ENCODE measurements at regions not wholly inside any gene's neighbourhood (a gene's known extent, or its start where the extent isn't known, plus 50 kb on each side); places are given as distances from the start of the nearest gene placed in this dataset.

- H3K14ac ChIP-seq (replicated peaks; ENCODE audit: low read depth, low read length) = no peak overlapping the region
- no peaks in the 10 kb centered on the region for H3K27me3 ChIP-seq (ENCODE audit: control insufficient read depth, insufficient read depth, low read length)
- dilution Hi-C loops (cut with HindIII; ENCODE audit: low sequenced_read_pairs, unreplicated experiment) (no loop called here), in situ Hi-C loops (cut with MboI; ENCODE audit: low sequenced_read_pairs) (no loop called here), intact Hi-C loops (cut with micrococcal nuclease) (no loop called here)
- no peak overlapping the region for H3K4me2 ChIP-seq (ENCODE audit: low read depth, low read length)
- H3K27ac ChIP-seq (ENCODE audit: insufficient read depth, low read length) = no peak overlapping the region
- DNase-seq = no peak
- H3K4ac ChIP-seq (ENCODE audit: low read depth, low read length) = no peak overlapping the region
- H3K18ac ChIP-seq (ENCODE audit: low read depth, low read length) = no peak overlapping the region
- H3K9ac ChIP-seq (ENCODE audit: low read depth, low read length) = no peak overlapping the region
- H3K23ac ChIP-seq (ENCODE audit: low read depth, low read length) = no peak overlapping the region
- H4K8ac ChIP-seq (ENCODE audit: low read depth in 2 of 2, low read length in 2 of 2) = no peak overlapping the region
- no peaks in the 10 kb centered on the region for H3K4me1 ChIP-seq (ENCODE audit: control insufficient read depth, insufficient read depth, low read length)
- H3K79me1 ChIP-seq (ENCODE audit: low read depth in 1 of 2, low read length in 2 of 2) = no peaks in the 10 kb centered on the region
- no peak overlapping the region for H4K5ac ChIP-seq (ENCODE audit: low read depth, low read length)
- no peak overlapping the region for H2BK120ac ChIP-seq (ENCODE audit: low read depth, low read length)
- no peak overlapping the region for H2BK15ac ChIP-seq (ENCODE audit: low read depth, low read length)
- no peak overlapping the region for H3K4me3 ChIP-seq (ENCODE audit: insufficient read depth, low read depth, low read length)
- H2AK5ac ChIP-seq (ENCODE audit: low read depth, low read length) = no peak overlapping the region
- no CpG with 5 or more reads among the region's 6 CpGs for WGBS, 2 experiments (ENCODE audit: extremely low coverage in 2 of 2, insufficient read length in 1 of 2)
- CTCF ChIA-PET = no interaction called here
- H4K20me1 ChIP-seq (ENCODE audit: insufficient read depth, low read length) = no peaks in the 10 kb centered on the region
- TF ChIP-seq POLR2A (IDR thresholded peaks at IDR 0.05; ENCODE audit: low read depth, low read length) (no peak), RFX5 (IDR thresholded peaks at IDR 0.05; ENCODE audit: low read depth, low read length) (no peak), MAFK (IDR thresholded peaks at IDR 0.05; ENCODE audit: low read depth, low read length) (no peak), FOS (IDR thresholded peaks at IDR 0.05; ENCODE audit: low read depth, low read length) (no peak), CEBPB (IDR thresholded peaks at IDR 0.05; ENCODE audit: low read depth, low read length) (no peak), BHLHE40 (IDR thresholded peaks at IDR 0.05; ENCODE audit: low read depth, low read length) (no peak), CHD1 (IDR thresholded peaks at IDR 0.05; ENCODE audit: low read depth, low read length) (no peak), SMC3 (IDR thresholded peaks at IDR 0.05; ENCODE audit: low read depth, low read length) (no peak), RAD21 (IDR thresholded peaks at IDR 0.05; ENCODE audit: low read length) (no peak), MAZ (IDR thresholded peaks at IDR 0.05; ENCODE audit: borderline replicate concordance, low read depth, low read length) (no peak), CTCF (conservative IDR thresholded peaks at IDR 0.05; ENCODE audit: low read depth, low read length) (no peak), NFE2L2 (IDR thresholded peaks at IDR 0.05; ENCODE audit: low read depth, low read length) (no peak), ELK1 (IDR thresholded peaks at IDR 0.05; ENCODE audit: borderline replicate concordance, low read depth, low read length) (no peak)
- TF ChIP-seq, protein P1, sequence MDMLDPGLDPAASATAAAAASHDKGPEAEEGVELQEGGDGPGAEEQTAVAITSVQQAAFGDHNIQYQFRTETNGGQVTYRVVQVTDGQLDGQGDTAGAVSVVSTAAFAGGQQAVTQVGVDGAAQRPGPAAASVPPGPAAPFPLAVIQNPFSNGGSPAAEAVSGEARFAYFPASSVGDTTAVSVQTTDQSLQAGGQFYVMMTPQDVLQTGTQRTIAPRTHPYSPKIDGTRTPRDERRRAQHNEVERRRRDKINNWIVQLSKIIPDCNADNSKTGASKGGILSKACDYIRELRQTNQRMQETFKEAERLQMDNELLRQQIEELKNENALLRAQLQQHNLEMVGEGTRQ (IDR thresholded peaks at IDR 0.05; ENCODE audit: low read depth, low read length) = no peak
- 0 out of 2 replicates have a peak, but pooled peaks cover 2% of the 10 kb centered on the region for H3K9me3 ChIP-seq (ENCODE audit: control insufficient read depth, insufficient read depth, low read length)
- no TSS peak for BruUV-seq (replicated peaks)
- H2BK5ac ChIP-seq (ENCODE audit: low read depth, low read length, poor library complexity, severe bottlenecking) = no peak overlapping the region
- no peak overlapping the region for H2AK9ac ChIP-seq (replicated peaks; ENCODE audit: low read depth, low read length, poor library complexity)
- H3K56ac ChIP-seq (ENCODE audit: extremely low read depth, insufficient read depth, low read length) = no peak overlapping the region
- no peak overlapping the region for H2AFZ ChIP-seq (replicated peaks; ENCODE audit: low read length, poor library complexity)
- H2BK20ac ChIP-seq (ENCODE audit: low read depth, low read length) = no peak overlapping the region
- H4K91ac ChIP-seq (ENCODE audit: insufficient read depth, low read depth, low read length) = no peak overlapping the region
- POLR2A ChIA-PET (ENCODE audit: unreplicated experiment) = no interaction called here
- no peaks in the 10 kb centered on the region for H3K36me3 ChIP-seq (ENCODE audit: control insufficient read depth, insufficient read depth, low read length)
- H3K9me1 ChIP-seq (ENCODE audit: insufficient read depth, low read length) = no peaks in the 10 kb centered on the region
- no peak for ATAC-seq (ENCODE audit: low read depth)
Measured at GRCh38 chr13:103953859-103954258, 887.6 kb upstream of the SLC10A2 start.

All from IMR-90 (cell line).